HG03439 (cell line): ENCODE measurements at regions not wholly inside any gene's neighbourhood (a gene's known extent, or its start where the extent isn't known, plus 50 kb on each side); places are given as distances from the start of the nearest gene placed in this dataset.
"Not testable (repeated sequence)": the region's sequence is repeated elsewhere in the genome, so short reads cannot be mapped to it uniquely, and the experiment has no call there.

Experiments
- ATAC-seq: cut with Tn5 transposase; IDR thresholded peaks from one replicate; pipeline ENCODE4 v1.9.1; 2021; ENCODE audit warnings: mild to moderate bottlenecking, moderate library complexity; ENCODE audit not compliant: unreplicated experiment

DNA sequence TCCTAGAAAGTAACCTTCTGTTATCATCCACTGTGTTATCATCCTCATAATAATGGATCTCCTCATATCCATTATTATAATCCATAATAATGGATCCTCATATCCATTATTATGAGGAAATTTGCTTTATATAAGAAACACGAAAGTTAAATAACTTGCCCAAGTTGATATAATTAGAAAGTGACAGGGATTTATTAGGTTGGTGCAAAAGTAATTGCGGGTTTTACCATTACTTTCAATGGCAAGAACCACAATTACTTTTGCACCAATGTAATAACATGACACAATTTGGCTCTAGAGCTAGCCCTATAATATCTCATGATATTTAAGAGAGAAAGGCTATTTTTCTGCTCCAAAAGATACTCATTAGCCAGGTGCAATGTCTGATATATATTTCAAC is 275.7 kb upstream of the STXBP5 start:
- no peak for ATAC-seq

DNA sequence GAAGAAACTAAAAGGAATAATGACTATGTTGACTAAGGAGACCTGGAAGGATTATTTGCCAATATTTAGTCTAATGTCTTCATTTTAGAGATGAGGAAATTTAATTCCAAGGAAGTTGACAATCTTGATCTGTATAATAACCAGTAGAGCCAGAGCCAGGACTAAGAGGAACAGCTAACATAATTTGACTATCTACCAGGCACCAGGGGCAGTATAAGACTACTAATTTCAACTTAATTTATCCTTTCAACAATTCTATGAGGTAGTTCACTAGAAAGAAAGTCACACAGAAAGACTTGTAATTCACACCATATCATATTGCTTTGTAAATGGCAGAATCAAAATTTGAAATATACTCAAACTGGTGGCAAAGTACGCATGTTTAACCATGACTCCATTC is 273.0 kb upstream of the STXBP5 start:
- no peak for ATAC-seq

DNA sequence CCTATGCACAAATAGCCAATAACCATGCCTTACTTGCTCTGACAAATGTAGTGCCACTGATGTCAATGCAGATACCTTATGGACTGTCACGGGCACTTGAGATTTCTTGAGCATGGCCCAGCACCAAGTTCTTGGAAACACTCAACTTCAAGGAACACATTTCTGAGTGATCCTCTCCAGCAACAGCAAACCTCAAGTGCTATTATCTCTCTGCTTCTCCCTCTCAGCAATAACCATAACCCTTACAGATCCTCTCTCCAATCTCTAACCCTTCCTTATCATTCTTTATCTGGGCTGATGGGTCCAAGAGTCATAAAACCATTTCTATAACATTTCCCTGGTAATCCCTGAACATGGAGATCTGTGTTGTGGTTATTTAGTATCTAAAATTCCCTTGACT is 266.9 kb upstream of the STXBP5 start:
- no peak for ATAC-seq

DNA sequence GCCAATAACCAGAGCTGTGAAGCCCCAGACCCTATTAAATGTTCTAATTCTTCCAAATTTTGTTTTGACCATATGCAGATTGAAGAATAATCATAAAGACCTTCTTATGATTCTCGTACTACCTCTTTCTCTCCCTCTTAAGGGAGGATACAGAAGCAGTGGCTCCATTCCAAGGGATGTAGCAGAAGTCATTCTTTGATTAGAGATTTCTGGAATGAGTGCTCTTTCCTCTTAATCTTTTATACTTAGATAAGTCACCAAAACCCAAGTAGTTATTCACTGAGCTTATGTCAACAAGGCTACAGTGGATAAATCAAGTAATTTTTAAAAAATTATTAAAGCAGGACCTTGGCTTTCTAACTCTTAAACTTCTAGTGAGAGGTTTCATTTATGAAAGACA is 266.0 kb upstream of the STXBP5 start:
- ATAC-seq = no peak

DNA sequence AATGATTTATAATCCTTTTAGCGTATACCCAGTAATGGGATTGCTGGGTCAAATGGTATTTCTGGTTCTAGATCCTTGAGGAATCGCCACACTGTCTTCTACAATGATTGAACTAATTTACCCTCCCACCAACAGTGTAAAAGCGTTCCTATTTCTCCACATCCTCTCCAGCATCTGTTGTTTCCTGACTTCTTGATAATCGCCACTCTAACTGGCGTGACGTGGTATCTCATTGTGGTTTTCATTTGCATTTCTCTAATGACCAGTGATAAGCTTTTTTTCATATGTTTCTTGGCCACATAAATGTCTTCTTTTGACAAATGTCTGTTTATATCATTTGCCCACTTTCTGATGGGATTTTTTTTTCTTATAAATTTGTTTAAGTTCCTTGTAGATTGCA is 264.8 kb upstream of the STXBP5 start:
- not testable (repeated sequence) for ATAC-seq

DNA sequence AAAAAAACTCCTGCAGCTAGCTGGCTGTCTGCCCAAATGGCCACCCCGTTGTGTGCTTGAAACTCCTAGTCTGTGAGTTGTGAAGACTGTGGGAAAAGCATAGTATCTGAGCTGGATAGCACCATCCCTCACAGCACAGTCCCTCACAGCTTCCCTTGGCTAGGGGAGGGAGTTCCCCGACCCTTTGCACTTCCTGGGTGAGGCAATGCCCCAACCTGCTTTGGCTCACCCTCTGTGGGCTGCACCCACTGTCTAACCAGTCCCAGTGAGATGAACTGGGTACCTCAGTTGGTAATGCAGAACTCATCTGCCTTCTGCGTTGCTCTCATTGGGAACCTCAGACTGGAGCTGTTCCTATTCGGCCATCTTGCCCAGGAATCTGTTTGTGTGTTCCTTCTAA is 260.6 kb upstream of the STXBP5 start:
- ATAC-seq = no peak

DNA sequence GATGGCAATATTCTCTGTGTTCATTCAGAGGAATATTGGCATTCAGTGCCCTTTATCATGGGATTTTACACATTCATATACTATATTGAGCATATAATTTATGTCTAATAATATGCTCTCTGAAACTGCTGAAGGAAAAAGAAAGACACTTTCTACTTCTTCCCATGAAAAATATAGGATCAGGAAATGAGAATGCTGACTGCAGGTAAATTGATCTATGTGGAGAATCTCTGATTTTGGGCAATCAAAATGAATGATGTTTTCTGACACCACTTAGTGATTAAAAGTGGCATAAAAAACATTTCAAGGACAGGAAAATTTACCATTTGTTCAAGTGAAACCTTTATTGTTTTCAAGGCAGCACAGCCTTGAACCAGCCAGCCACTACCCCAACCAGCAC is 260.1 kb upstream of the STXBP5 start:
- ATAC-seq = no peak

DNA sequence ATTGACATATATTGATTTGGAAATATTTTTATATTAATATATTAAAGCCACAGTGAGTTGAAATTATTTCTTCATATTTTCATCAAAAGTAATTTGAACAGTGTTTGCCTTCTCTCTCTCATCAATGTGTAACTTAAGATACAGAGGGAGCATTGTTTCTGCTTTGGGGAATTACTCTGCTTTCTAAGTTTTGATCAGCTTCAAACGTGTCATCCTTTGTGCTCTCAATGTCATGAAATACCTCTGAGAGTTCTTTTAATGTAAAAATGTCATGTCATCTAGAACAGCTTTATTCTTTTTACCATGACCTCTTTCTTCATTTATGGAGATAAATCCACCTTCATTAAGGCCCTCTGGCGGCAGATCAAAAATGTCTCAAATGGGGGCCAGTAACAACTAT is 259.4 kb upstream of the STXBP5 start:
- no peak for ATAC-seq

DNA sequence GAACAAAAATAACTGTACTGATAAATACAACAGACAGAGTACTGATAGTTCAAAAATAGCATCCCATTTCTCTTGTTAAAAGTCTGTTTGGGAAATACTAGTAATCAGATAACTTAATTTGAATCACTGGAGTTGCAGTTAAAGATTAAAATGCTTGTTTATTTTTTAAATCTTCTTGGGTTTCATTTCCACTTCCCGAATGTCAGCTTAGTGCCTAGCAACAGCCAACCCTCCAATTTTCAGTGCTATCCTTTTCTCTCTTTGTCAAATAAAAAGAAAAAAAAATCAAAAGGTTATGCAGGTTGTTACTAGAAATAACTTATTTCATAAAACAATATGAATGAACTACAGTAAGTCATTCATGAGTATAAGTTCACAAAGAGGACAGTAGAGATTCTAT is 257.7 kb upstream of the STXBP5 start:
- no peak for ATAC-seq

DNA sequence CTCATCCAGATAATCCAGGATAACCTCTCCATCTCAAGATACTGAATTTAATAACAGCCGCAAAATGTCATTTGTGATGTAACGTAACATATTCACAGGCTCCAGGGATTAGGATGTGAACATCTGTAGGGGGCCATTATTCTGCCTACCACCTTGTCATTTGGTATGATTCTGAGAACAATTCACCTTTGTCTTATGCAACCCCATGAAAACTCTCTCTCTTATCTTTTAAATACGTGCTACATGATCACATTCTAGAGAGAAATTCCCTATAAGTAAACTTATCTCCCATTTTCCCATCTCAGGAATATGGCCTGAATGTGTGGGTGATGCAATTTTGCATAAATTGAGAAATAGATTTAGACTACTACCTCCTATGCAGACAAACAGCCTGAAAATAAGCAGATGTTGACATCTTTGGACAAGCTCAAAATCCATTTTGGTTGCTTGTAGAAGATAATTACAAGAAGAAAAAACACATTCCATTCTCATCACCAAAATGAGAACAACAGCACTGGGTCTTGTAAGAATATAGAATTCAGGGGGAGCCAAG is 255.4 kb upstream of the STXBP5 start:
- ATAC-seq = no peak

DNA sequence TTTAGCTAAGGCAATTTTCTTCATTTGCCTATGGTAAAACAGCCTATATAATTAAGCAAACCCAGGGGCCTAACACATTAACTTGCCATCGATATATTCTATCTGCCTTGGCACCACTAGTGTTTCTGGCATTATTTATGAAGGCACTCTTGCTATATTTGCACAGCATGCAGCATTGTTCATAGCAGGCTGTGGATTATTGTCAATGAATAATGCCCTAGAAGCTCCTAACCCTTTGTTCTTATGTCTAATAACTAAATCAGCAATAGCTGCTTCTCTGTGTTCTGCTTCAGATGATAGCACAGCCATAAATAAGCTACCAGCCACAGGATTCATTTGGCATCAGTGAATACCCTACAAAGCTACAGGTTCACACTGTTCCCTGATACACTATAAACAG is 254.8 kb upstream of the STXBP5 start:
- ATAC-seq = no peak

DNA sequence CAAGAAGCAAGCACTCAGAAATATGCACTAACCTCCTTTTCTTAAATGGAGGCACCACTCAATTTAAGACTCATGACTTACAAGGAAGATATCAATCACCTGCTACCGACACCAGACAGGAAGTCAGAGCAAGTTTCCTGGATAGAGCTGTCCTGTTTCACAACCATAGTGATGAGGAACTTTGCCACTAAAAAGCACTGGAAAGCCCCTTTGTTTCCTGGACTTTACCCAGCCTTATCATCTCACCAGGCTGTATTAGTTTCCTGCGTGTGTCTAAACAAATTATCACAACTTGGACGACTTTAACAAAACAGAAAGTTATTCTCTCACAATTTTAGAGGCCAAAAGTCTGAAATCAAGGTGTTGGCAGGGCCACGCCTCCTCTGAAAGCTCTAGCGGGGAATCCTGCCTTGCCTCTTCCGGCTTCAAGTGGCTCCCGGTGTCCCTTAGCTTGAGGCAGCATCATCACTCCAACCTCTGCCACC is 253.8 kb upstream of the STXBP5 start:
- ATAC-seq = no peak

DNA sequence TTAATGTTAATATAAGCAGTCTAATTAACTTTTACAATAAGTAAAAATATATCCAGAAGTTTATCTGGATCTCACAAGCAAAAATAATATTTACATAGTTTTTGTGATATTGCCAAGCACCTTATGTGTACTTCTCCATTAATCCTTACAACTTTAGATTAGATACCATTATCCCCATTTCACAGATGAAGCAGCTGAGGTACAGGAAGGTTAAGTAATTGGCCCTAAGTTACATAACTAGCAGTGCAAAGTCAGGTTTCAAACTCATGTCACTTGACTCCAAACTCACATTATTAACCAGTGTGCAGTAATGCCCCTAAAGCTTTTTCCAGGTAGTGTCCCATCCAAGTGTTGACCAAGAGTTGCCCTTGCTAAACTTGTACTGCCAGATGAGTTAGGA is 248.6 kb upstream of the STXBP5 start:
- no peak for ATAC-seq

DNA sequence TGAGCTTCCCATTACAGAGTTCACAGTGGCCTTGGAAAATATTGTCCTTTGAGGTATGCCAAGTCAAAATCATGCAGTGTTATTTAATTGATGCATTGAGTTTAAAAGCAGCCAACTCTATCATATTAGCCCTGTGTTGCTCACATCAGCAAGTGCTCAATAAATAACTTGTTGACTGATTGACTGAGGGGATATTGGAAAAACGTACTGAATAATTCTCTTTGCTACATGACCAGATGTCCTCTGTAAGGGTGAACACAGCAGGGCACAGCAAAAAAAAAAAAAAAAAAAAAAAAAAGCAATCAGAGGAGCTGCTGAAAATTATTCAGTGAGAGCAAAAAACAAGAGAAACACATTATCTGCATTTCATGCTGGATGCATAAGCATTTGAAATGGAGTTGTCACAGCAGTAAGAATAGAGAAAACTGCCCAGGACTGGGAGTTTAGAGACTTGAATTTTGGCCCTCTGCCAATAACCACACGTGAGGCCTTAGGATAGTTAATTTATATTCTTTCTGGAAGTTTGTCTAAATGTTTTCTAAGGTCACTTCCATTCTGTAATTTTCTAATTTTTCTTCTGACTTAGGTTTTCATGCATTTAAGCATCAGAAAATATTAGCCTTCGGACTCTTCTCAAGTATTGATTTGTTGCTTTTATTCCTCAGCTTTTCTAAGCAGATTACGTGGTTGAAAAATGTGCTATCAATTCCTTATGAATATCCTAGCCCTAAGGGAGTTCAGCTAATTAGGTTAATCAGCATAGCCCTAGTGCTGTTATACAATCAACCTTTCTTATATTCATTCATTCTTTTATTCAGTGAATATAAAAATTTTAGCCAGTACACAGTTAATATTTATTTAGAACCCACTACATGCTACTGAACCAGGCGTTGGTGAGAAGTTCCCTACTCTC is 246.8 kb upstream of the STXBP5 start:
- ATAC-seq = no peak

DNA sequence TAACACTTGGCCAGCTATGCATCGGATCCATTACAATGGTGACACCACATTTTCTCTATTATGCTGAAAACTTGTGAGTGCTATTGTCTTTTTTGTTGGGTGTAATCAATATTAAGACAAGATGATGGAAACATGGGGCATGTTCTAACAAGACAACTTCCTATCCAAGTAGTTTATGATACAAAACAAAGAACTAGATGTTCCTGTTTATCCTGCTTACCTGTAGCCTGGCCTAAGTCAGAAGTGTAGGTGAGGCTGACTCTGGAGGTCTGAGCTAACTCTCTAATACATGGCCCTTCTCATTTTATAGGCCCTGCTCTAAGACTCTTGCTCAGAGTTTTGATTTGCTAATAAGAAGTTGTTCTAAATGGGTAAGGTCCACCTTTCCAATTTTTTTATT is 242.4 kb upstream of the STXBP5 start:
- ATAC-seq = no peak

DNA sequence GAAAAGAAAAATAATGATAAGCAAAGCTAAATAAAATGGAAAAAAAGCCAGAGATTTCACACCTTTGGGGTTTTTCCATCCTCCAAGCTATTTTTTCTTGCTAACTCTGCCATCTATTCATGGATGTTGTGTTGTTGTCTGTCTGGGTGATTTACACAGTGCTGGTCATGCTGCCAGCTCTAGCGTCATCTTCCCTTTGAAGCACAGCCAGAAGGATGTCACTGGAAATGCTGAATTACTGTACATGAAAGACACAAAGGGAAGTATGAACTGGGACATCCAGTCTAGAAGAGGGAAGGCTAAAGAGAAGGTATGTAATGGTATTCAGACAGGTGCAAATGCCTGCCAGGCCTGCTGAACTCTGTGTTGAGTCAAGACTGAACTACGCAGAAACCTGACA is 241.9 kb upstream of the STXBP5 start:
- no peak for ATAC-seq

DNA sequence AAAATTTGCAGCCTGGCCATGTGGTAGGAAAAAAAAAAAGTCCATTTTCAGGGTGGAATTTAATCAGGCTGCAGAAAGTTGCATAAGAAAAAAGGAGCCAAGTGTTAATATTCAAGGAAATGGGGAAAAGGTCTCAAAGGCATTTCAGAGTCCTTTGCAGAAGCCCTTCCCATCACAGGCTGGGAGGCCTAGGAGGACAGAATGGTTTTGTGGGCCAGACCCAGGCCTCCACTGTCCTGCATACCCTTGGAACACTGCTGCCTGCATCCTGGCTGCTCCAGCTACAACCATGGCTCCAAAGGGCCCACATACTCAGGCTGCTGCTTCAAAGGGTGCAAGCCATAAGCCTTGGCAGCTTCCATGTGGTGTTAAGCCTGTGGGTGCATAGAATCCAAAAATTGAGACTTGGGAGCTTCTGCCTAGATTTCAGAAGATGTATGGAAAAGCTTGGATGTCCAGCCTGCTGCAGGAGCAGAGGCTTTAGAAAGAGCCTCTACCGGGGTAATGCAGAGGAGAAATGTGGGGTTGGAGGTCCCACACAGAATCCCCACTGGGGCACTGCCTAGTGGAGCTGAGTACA is 239.0 kb upstream of the STXBP5 start:
- no peak for ATAC-seq

DNA sequence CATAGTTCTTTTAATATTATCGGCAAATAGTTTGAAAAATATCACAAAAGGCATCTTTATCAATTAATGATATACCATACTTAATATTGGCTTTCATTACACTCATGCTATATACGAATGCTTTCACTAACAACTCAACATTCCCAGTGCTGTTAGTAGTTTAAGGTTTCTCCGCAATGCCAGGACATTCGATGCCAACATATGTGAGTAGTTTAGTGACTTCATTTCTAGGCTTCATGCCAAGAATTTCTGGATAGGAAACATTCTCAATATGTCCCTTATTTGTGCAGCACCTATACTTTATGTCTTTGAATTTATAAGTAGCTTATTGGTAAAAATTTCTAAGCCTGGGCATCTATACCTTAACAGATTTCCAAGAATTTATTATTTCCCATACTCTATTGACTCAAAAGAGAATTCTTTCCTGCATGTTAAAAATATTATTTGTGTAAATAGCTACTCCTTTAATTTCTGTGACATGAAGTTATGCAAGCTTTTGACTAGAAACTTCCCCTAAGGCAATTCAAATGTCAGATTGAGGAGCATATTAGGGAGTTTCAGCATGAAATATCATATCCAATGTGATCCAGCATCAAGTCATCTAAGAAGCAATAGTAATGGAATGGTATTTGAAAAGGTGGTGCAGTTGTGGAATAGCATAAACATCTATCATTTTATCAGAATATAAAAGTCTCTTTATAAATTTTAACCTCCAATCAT is 236.0 kb upstream of the STXBP5 start:
- no peak for ATAC-seq

DNA sequence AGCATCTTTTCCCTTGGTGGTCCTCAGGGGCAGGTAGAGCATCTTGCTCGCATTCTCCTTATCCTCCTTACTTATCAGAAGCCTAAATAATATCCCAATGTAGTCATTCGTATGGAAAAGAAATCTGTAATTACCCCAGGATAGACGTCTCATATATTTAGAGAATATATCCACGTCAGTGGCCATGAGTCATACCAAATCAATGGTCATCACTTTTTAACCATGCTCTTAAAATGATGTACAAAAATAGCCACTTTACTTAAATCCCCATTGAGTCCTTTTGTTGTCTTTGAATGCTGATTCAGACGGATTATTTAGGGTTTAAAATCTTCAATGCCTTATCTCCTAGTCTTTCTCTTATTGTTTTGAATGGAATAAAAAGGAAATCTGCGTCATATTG is 231.7 kb upstream of the STXBP5 start:
- no peak for ATAC-seq

DNA sequence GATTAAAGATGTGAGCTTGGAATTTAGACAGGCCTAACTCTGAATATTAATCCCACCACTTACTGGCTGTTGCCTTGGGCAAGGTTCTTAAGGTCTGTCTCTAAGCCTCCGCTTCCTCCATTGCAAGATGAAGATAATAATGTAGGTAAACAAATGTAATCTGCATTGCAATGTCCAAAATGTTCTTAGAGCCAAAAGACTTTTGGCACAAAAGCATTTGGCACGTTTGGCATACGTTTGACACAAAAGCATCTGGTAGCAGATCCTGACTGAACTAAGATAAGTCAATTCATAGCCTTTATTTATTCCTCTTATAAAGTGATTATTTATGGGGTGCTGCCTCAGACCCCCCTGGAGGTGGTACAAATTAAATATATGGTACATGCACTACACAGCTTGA is 229.9 kb upstream of the STXBP5 start:
- ATAC-seq = no peak

DNA sequence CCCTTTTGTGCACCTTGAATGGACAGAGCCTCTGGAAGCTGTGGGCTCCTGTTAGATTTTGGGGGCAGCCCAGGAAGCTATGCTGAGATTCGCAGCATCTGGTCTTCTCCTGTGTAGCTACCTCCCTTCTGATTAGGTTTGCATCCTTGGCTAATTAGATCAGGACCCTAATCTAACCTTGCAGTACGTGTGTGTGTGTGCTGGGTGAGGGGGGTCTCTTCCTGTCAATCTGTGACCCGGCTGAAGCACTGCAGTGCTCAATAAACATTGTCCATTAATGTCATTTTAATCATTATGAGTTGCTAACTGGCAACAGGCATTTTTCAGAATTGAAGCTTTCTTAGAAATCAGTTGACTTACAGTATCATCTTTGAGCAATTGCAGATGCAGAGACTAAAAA is 229.1 kb upstream of the STXBP5 start:
- no peak for ATAC-seq

DNA sequence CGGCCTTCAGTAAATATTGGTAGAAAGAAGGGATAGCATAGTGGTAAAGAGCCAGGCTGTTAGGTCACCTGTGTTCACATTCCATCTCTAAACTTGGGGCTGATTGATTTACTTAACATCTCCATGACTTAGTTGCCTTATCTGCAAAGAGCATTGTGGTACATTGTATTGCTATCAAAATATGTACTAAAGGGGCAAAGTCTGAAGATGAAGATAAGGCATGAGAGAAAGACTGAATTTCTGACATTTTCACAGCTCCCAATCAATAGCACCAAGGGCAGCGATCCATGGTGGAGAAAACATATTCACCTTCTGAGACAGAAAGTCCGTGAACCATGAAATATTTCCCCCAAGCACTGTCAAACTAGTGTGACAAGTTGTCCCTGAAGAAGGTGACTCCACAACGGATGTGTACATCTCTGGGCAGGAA is 223.3 kb upstream of the STXBP5 start:
- ATAC-seq = no peak
